SW480 (cell line): ENCODE measurements at regions not wholly inside any gene's neighbourhood (a gene's known extent, or its start where the extent isn't known, plus 50 kb on each side); places are given as distances from the start of the nearest gene placed in this dataset.

Experiments used
- DNase-seq: peaks from one replicate; pipeline ENCODE4 v3.0.0-alpha.2; 2016; ENCODE audit warnings: low spot score

DNA sequence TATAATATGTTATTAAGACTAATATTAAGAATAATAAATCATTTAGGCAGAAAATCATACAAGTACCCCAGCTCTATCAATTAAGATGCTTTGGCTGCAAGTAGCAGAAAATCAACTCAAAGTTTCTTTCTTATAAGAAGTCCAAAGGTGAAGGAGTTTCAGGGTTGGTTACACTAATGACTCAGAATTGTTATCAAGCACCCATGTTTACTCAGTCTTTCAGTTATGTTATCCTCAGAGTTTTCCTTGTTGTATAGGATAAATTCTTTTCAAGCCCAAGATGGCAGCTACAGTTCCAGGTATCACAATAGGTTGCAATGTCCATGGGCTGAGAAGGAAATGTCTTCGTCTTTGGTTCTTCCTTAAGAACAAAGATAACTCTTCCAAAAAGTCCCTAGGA, 163.6 kb downstream of the TNFSF18 start:
- no peak for DNase-seq

DNA sequence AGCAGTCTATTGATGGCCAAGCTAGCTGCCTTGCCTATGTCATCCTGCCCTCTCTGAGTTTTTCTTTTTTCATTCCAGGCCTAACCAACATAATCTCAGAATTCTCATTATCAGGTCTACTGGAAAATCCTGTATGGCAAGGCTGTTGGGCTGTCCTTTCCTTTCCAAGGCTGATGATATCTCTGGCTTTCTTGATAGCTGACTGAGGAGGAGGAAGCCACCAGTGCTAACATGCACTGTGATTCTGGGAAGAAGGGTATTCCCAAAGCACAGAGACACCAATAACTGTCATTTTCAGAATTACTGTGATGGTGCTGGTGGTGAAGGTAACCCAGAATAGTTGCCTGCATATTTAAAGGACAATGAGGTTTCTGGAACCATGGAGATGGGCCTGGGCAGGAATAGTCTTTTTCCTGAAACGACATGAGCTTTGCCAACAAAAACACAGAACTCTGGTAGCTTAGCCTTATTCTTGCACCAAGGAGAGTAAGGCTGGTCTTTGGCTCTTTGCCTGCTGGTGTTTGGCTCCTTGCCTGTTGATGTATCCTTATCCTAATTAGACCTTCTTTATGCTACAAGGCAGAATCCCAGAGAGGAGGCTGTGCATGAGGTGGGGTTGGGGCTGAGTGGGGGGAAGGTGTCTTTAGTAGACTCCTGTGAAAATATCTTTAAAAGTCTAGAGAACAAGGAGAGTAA, 157.4 kb downstream of the TNFSF18 start:
- DNase-seq, result no peak

- DNase-seq, result no peak
Observed at GRCh38 chr1:172894349-172895049, 156.2 kb downstream of the TNFSF18 start.

DNA sequence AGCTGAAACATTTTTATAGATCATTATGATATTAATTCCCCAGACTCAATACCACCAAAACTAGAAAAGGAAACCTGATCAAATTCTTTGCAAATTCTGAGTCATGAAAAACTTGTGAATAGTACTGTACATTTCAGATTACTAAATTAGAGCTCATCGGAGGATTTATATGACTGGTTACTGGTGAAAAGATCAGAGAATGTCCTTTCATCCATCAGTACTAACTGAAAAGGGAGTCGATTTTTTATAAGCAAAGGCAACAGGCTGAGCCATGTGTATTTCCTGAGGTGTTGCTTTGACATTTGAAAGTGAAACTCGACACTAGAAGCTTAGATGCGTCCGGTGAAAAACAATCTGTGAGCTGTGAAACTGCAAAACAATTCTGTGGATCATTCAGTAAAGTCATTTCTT, 155.7 kb downstream of the TNFSF18 start:
- peak; percentile 18 for DNase-seq

GRCh38 chr1:172895761-172896160, 155.0 kb downstream of the TNFSF18 start:
- DNase-seq, result no peak

- DNase-seq, result no peak
Observed at GRCh38 chr1:172897738-172898137, 153.0 kb downstream of the TNFSF18 start.

DNA sequence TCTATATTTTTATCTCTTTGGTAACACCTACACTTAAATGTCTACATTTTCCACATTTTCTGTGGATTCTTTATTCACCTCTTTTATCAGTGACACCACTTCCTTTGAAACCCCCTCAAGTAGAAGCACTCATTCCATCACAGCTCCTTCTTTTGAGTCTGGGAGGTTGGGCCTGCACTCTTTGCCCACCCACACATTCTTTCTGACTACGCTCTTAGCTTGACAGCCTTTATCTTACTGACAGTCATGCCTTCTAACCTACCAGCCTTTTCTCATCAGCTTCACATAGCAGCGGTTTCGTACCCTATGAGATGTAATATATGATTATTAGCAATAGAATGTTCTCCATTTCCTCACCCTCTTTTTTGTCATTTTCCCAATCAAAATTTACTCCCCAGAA, 151.9 kb downstream of the TNFSF18 start:
- no peak for DNase-seq

DNA sequence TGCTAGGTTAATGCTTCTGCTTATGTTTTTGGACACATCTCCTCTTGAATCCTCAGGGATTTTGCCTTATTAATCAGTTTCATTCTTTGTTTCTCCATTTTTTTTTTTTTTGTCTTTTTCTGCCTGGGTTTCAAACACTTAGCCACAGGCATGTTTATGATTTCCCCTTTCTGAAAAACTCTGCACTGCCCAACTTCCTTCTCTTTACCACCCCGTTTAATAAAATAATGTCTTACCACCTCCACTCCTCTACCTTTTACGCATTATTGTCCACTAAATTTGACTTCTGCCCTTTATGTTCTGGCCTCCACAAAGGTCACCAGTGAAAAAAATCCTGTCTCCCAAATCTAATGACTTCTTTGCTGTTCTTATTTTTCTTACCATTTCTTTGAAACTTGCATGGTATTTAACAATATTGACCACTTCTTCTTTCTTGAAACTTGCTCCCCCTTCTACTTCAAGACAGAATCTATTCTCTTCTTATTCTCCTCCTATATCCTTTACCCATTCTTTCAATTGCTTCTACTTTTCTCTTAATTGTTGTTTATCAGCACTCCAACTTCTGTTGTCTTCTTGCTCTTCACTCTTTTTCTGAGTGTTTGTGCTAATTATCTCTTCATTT, 150.3 kb downstream of the TNFSF18 start:
- DNase-seq, result no peak

GRCh38 chr1:172902200-172902599, 148.5 kb downstream of the TNFSF18 start:
- no peak for DNase-seq

- DNase-seq, result no peak
Observed at GRCh38 chr1:172902861-172903381, 147.8 kb downstream of the TNFSF18 start.

DNA sequence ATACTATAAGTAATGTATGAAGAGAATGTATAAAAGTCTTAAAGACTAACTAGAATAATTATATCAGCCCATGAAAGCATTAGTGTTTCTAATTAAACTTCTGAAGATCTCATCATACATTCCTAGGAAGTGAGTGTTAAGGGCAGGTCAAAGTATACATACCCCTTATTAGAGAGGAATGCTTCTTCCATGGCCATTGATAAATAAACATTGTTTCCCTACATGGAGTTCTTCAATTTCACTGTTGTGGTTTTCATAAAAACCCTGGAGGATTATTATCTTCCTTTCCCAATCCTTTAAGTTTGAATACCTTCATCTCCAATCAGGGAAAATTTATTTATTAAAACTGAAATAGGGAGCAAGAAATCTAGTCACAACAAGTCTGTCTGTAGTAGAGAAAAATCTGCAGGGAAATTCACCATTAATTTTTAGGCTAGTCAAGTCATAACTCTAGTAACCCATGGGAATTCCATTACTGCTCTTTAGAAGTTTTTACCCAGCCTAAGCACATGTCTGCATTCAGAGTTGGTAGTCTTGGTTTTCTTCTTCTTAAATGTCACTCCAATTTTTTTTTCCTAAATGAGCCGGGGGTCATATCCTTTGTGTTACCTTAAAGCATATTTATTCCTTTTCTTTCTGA, 147.0 kb downstream of the TNFSF18 start:
- no peak for DNase-seq

- no peak for DNase-seq
Observed at GRCh38 chr1:172905452-172905851, 145.3 kb downstream of the TNFSF18 start.

- DNase-seq, result peak; percentile 8
Observed at GRCh38 chr1:172906778-172907592, 143.8 kb downstream of the TNFSF18 start.

GRCh38 chr1:172907834-172908326, 142.9 kb downstream of the TNFSF18 start:
- DNase-seq, result no peak

DNA sequence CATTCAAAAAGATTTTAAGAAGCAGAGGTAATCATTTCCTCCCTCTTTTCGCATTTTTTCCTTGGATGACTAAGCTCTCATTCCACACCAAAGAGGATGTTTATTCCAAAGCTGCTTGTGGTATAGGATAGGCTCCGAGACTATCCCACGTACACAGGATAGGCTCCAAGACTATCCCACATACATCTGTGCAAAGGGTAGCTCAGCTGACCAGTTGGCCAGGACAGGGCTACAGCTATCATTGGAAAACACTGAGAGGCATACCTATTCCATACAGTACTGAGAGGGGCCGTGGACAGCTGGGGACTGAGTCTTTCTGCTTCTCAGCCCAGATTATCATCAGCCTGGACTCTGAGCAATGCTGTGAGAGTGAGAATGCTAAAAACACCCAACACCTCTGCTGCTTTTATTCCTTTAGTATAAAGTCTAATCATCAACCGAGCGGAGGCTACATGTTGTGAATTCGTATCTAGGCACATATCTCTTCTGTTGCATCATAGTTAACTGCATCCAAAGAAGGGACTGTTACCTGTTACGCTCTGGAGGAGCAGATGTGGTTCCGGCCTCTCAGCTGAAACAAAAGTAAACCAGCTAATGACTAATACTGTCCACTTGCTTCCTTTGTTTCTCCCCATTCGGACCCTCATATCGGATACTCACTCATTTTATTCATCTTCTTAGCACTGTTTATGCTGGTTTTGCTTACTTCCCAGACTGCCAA, 141.0 kb downstream of the TNFSF18 start:
- no peak for DNase-seq

GRCh38 chr1:172912765-172913260, 137.9 kb downstream of the TNFSF18 start:
- DNase-seq, result no peak

GRCh38 chr1:172914501-172915144, 136.1 kb downstream of the TNFSF18 start:
- no peak for DNase-seq

DNA sequence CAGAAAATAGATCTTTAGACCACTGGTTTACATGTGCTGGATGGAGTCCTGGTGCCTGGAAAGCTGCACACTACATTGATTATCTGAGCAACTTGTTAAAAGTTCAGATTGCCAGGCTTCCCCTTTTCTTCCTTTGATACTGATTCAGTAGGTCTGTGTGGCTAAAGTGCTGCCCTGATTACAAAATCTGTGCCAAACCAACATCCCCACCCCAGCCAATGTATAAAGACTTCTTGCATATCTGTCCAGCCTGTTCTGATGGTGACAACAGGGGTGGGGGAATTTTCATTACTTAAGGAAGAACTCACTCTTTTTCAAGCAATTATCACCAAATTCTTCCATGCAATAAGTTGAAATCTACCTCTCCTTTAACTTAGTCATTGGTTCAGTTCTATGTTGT, 135.5 kb downstream of the TNFSF18 start:
- DNase-seq, result no peak

- no peak for DNase-seq
Observed at GRCh38 chr1:172916116-172916515, 134.6 kb downstream of the TNFSF18 start.

GRCh38 chr1:172917972-172918371, 132.8 kb downstream of the TNFSF18 start:
- DNase-seq, result peak; percentile 51
